C4-2B (cell line): ENCODE measurements at regions not wholly inside any gene's neighbourhood (a gene's known extent, or its start where the extent isn't known, plus 50 kb on each side); places are given as distances from the start of the nearest gene placed in this dataset.

ENCODE experiments used
- CTCF ChIP-seq: fragments of 450-650 bp; conservative IDR thresholded peaks from 2 replicates; pipeline ENCODE4 v1.5.1; 2017; ENCODE audit warnings: mild to moderate bottlenecking
- ZFX ChIP-seq: fragments of 450-650 bp; IDR thresholded peaks from 2 replicates; pipeline ENCODE4 v1.6.1; 2017

GRCh38 chr5:29230591-29230990 lies 1962.9 kb upstream of the CDH6 start:
- TF ChIP-seq CTCF (no peak), ZFX (no peak)
